Bronchial epithelial cell (primary cell): ENCODE measurements at regions not wholly inside any gene's neighbourhood (a gene's known extent, or its start where the extent isn't known, plus 50 kb on each side); places are given as distances from the start of the nearest gene placed in this dataset.

Source experiments
- DNase-seq: peaks from one replicate; pipeline ENCODE4 v3.0.0-alpha.2; 2010; ENCODE audit warnings: low read depth
- FAIRE-seq: peaks from 2 replicates; lab custom pipeline; 2011; peaks lifted over from hg19 to GRCh38; lab: Jason Lieb, UNC
- H3K27me3 ChIP-seq: 2 replicates; pipeline ENCODE4 v1.5.1; 2011; ENCODE audit warnings: low read length; ENCODE audit not compliant: control insufficient read depth, insufficient read depth
- H3K36me3 ChIP-seq: 2 replicates; pipeline ENCODE4 v1.5.1; 2011; ENCODE audit warnings: low read length; ENCODE audit not compliant: control insufficient read depth, insufficient read depth
- H3K4me3 ChIP-seq: 2 replicates; pipeline ENCODE4 v1.5.1; 2011; ENCODE audit warnings: mild to moderate bottlenecking, low read depth, low read length, control low read depth
- TF ChIP-seq, protein P1 (sequence below): IDR thresholded peaks from 2 replicates; pipeline ENCODE4 v1.5.1; 2011; ENCODE audit warnings: mild to moderate bottlenecking, moderate library complexity, low read length, control low read depth, inconsistent platforms; ENCODE audit not compliant: insufficient read depth, severe bottlenecking

DNA sequence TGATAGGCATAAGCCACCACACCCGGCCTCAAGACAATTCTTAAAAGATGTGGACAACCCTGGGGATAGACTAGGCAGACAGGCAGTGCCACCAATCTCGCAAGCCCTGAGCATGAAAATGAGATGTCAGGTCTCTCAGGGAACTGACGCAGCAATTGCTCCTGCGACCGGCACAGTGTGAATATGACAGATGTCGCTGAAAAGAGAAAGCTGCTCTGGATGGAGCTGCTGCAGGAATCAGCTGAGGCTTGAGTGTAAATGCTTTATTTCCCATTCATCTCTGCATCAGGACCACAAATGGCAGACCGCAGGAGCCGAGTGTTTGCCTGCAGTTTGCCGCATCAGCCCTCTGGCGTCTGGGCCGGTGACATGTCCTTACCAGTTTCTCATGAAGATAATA, 68.4 kb downstream of the TFAP2C start:
- DNase-seq (no peak), FAIRE-seq (no peak)
- TF ChIP-seq, protein P1, sequence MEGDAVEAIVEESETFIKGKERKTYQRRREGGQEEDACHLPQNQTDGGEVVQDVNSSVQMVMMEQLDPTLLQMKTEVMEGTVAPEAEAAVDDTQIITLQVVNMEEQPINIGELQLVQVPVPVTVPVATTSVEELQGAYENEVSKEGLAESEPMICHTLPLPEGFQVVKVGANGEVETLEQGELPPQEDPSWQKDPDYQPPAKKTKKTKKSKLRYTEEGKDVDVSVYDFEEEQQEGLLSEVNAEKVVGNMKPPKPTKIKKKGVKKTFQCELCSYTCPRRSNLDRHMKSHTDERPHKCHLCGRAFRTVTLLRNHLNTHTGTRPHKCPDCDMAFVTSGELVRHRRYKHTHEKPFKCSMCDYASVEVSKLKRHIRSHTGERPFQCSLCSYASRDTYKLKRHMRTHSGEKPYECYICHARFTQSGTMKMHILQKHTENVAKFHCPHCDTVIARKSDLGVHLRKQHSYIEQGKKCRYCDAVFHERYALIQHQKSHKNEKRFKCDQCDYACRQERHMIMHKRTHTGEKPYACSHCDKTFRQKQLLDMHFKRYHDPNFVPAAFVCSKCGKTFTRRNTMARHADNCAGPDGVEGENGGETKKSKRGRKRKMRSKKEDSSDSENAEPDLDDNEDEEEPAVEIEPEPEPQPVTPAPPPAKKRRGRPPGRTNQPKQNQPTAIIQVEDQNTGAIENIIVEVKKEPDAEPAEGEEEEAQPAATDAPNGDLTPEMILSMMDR: no peak
- no peak overlapping the region for H3K4me3 ChIP-seq
- peaks cover 4% of the 10 kb centered on the region for H3K27me3 ChIP-seq
- H3K36me3 ChIP-seq: no peaks in the 10 kb centered on the region

DNA sequence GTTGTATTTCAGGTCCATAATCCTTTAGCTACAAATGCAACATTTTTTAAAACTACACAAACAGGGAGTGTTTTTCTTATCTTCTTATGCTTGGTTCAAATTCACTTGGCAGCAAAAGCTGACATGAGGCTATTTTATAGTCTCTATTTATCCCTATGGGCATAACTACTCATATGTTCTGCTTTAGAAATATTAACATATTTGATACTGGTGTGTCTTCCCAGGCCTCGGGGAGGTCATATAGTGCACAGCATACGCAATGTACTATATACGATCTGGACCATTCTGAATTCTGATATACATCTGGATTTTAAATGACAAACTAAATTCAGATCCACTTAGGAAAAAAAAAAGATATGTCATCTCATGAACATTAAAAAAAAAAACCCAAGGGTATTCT, 69.2 kb downstream of the TFAP2C start:
- peaks cover 4% of the 10 kb centered on the region for H3K27me3 ChIP-seq
- TF ChIP-seq, protein P1: no peak
- no peak overlapping the region for H3K4me3 ChIP-seq
- FAIRE-seq (no peak), DNase-seq (no peak)
- H3K36me3 ChIP-seq: no peaks in the 10 kb centered on the region

DNA sequence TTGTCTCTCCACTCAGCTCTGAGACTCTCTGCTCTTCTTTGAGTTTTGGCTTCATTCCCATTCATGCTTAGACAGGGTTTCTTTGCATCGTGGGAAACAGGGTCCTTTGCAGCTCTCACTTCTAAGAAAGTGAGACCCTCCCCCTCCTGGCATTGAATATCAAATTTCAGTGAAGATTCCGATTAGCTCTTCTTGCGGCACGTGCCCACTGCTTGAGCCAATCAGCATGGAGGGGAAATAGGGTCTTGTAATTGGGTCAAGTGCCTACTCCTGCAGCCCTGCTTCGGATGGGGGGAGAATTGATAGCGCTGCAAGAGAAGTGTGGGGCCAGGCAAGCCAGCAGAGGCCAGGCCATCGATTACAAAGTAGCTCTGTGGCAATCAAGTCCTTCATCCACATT, 69.6 kb downstream of the TFAP2C start:
- DNase-seq (no peak), FAIRE-seq (no peak)
- TF ChIP-seq, protein P1: no peak
- Histone ChIP-seq H3K4me3 (no peak overlapping the region), H3K27me3 (peaks cover 4% of the 10 kb centered on the region), H3K36me3 (no peaks in the 10 kb centered on the region)

DNA sequence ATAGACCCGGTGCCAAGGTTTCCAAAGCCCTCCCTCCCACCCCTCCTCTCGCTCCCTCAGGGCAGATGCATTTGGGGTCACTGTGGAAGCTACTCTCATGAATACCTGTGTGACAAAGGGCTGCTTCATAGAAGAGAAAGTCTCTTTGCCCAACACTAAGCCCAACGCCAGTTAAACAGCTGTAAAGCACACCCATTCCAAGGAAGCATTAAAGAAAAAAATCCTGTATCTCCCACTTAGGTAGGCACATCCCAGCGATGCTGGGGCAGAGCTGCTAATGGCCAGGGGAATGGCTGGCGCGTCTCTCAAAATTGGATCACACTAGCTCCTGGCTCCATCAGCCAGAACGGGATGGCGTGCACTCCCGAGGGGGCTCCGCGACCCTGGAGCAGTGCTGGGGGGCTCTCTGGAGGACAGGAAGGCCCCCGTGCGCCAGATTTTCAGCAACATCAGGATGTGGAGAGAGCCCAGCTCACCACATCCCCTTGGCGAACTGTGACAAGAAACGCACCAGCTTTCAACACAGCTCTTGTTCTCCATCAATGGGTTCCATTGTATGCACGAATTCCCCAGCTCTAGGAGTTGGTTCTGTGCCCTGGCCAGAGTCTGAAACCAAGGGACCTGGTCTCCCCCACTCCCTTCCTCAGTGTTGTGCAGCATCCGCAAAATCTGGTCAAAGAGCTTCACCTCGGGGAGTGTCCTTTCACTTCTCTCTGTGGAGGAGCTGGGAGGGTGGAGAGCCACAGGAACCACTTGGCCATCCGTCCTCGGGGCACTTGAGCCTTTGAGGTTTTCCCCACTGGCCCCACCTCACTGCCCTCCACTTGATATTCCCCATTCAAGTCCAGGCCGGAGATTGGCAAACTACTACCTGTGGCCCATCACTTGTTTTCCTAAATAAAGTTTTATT, 74.1 kb downstream of the TFAP2C start:
- Histone ChIP-seq H3K27me3 (peaks cover 4% of the 10 kb centered on the region), H3K4me3 (no peak overlapping the region), H3K36me3 (no peaks in the 10 kb centered on the region)
- FAIRE-seq (no peak), DNase-seq (no peak)
- TF ChIP-seq, protein P1: no peak

DNA sequence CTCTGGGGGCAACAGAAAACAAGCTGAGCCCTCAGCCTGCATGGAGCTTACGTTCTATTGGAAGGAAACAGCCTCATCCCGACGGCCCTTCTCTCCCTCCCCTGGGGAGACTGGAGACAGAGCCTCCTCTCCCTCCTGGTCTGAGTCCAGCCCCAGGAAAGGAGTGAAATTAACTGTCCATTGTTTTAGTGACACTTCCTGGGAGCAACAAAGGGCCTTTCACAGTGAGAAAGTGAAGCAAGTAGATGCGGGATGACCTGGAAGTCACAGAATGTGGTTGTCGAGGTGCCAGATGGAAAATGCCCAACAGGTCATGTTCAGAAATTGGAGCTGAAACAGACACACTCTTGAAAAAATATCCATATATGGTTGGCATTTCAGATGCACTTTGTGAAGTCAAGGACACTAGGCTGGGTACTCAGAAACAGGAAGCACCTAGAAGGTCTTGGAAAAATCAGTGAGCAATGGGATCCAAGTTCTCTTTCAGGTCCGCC, 77.8 kb downstream of the TFAP2C start:
- no peaks in the 10 kb centered on the region for H3K36me3 ChIP-seq
- FAIRE-seq (no peak), DNase-seq (no peak)
- H3K27me3 ChIP-seq: peaks cover 2% of the 10 kb centered on the region
- H3K4me3 ChIP-seq: no peak overlapping the region
- TF ChIP-seq, protein P1: no peak
